H54 (cell line): ENCODE measurements at regions not wholly inside any gene's neighbourhood (a gene's known extent, or its start where the extent isn't known, plus 50 kb on each side); places are given as distances from the start of the nearest gene placed in this dataset.
A peak's percentile ranks its signal among the peaks of the same experiment; 100 is the strongest.

Experiments
- DNase-seq: peaks from one replicate; pipeline ENCODE4 v3.0.0; 2011; ENCODE audit warnings: low spot score, mixed read lengths; ENCODE audit not compliant: insufficient read length
- FAIRE-seq: peaks from 3 replicates; lab custom pipeline; 2011; peaks lifted over from hg19 to GRCh38; lab: Jason Lieb, UNC
- POLR2A ChIP-seq: IDR thresholded peaks from 2 replicates; pipeline ENCODE4 v1.6.1; 2011; ENCODE audit warnings: low read depth, mild to moderate bottlenecking, low read length

DNA sequence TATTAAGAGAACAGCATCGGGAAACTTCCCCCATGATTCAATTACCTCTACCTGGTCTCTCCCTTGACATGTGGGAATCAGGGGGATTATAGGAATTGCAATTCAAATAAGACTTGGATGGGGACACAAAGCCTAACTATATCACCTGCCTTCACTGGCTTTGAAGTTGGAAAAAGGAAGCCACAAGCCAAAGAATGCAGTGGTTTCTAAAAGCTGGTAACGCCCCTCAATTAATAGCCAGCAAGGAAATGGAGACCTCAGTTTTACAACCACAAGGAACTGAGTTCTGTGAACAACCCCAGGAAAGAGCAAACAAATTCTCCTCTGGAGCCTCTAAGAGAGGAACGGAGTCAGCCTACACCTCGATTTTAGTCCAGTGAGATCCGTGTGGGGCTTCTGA is 244.1 kb downstream of the TFAP2A start:
- DNase-seq: no peak
- no peak for TF ChIP-seq POLR2A
- FAIRE-seq: no peak

DNA sequence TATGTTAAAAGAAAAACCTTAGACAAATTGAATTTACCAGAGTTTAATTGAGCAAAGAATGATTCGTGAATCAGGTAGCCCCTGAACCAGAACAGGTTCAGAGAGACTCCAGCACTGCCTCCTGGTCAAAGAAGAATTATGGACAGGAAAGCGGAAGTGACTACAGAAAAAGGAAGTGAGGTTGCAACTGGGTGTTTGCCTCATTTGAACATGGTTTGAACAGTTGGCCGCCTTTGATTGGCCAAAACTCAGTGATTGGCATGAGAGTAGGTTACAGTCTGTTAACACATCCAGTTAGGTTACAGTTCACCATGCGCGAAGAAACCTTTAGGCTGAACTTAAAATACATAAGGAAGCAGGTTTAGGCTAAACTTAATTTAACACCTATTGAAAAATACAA is 248.8 kb downstream of the TFAP2A start:
- no peak for TF ChIP-seq POLR2A
- FAIRE-seq (no peak), DNase-seq (no peak)

DNA sequence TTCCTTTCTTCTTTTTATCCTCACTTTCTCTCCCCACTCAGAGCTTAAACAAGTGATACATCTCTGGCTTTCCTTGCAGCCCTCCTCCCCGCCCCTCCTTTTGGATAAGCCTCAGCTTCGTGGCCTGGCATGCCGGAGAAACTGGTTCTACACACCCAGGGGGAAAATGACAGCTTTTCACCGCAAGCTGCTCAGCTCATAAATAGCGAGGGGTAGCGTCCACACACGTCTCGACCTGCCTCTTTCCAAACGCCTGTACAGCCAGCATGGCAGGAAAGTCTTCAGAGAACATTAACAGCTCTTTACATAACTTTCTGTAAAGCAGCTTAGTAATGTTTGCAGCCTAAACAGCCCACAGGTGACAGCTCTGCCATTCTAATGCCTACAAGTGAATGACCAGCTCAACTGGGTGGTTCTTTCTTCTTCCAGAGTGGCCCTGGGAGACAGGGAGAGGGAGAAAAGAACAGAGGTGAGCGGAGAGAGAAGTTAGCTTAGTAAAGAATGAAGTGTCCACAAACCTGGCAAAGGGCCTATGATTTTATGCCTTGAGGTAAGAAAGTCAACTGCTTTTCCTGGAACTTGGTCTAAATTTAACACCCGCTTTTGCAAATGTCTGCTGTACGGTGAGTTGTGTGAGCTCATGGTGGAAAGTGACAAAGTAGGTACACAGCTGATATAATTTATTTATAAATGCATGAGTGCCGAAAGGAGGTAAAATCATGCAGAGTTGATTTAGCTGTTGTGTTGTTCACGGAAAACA is 251.5 kb downstream of the TFAP2A start:
- FAIRE-seq (peak; percentile 15), DNase-seq (no peak)
- TF ChIP-seq POLR2A: no peak

DNA sequence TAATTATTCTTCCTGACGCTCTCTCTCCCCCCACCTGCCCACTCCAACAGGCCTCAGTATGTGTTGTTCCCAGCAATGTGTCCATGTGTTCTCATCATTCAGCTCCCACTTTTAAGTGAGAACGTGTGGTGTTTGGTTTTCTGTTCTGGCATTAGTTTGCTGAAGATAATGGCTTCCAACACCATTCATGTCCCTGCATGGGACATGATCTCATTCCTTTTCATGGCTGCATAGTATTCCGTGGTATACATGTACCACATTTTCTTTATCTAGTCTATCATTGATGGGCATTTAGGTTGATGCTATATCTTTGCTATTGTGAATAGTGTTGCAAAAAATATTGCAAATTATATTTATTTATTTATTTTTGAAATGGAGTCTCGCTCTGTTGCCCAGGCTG is 258.0 kb downstream of the TFAP2A start:
- TF ChIP-seq POLR2A: no peak
- no peak for DNase-seq
- no peak for FAIRE-seq

DNA sequence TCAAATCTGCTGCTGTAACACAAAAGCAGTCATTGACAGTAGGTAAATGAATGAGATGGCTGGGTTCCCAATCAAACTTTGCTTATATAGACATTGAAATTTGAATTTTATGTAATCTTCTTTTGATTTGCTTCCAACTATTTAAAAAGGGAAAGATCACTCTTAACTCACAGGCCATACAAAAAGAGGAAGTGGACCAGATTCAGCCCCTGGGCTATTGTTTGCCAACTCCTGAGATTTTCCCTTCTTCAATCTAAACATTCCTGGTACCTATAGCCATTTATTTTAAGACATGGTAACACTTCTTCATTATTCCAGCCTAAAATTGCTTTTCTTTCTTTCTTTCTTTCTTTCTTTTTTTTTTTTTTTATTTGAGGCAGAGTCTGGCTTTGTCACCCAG is 260.6 kb downstream of the TFAP2A start:
- FAIRE-seq: no peak
- no peak for TF ChIP-seq POLR2A

DNA sequence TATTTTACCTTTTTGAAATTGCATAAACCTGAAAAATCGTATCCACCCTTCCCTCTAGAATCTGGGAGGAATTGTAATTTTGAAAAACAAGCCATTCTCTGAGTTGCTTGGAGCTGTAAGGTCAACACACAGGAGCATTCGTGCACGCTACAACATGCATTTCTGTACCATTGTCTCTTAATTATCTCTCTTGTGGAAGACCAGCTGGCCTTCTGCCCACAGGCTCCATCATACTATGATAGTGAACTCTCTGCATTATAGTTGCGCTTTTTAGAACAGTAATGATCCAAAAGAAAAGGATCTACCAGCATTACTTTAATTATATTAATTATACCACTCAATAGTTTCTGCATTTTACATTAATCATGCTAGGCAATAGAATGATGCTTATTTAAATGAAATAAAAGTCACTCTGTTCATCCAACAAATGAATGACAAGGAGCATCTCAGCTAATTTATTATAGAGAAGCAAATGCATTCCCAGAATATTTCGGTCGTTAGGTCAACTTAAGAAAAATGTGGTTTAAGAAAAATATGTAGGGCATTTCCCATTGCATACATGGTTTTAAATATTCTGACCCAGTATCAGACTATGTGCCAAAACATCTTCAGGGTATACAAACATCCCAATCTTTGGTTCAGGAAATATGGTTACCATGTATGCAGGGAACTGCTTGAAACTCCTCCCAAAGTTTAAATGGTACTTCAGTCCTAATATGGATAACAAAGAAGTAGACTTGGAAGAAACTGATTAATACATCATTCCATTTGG is 263.5 kb downstream of the TFAP2A start:
- no peak for TF ChIP-seq POLR2A
- DNase-seq (no peak), FAIRE-seq (peak; percentile 55)

More for the DNA sequence above, 260.6 kb downstream of the TFAP2A start:
- no peak for DNase-seq

DNA sequence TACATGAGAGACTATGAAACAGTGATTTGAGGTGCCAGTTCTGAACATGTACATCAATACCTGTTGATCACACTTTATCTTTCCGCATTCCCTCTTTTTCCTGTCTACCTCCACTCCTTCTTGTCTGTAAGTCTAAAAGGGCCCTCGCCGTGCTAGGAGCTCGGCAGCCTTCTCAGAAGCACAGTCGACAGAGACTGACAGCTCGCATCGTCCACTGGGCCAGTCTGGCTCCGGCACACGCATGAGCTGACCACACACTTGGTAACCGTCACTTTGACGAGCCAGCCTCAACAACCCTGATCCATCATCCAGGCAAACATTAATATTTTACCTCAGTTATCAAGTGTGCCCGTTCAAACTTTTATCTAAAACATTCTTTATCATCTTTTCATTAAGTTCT is 265.3 kb downstream of the TFAP2A start:
- DNase-seq: no peak
- FAIRE-seq: no peak
- TF ChIP-seq POLR2A: no peak

DNA sequence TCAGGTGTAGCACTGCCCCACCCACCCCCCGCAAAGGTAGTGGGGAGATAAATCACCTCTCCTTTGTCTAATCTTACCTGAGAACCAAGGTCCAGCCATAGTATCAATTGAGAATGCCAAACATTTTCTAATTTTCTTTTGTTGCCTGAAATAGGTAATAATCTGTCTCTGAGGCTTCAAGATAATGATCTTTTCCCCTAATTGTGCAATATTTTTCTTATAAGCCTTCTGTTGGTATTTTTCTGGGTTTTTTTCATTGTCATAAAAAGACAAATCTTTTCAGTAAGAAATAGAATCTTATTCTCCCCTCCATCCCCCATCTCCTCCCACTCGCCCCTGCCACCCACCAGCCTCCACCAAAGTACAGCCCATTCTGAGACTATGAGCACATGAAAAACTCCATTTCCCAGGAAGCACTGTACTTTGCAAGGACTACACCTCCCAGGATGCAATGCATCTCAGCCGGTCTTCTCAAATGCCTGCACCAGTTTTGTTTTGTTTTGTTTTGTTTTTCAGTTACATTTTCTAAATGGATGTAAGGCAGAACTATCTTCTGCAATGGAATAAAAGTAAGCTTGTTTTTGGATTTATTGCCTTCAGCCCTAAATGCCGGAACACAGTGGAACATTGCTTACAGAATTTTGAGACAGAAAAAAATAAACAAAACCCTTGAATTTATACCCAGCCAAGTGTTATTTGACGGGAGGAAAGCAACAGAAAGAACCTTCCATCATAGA is 268.0 kb downstream of the TFAP2A start:
- DNase-seq (peak; percentile 31), FAIRE-seq (peak; percentile 97)
- TF ChIP-seq POLR2A: no peak

DNA sequence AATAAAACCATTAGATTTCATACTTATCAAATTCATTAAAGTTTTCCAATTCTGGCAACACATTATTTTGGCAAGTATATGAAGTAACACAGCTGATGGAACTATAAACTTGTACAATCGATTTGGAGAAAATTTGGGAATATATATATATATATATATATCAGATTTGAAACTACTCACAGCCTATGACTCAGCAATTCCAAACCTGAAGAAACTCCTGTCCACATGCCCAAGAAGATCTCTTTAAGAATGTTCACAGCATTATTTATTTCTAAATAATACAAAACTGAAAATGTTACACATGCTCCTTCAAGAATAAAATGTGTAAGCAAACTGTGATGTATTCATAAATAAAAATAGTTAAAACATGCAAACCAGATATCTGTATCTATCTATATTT is 270.1 kb downstream of the TFAP2A start:
- no peak for TF ChIP-seq POLR2A
- DNase-seq (no peak), FAIRE-seq (no peak)

DNA sequence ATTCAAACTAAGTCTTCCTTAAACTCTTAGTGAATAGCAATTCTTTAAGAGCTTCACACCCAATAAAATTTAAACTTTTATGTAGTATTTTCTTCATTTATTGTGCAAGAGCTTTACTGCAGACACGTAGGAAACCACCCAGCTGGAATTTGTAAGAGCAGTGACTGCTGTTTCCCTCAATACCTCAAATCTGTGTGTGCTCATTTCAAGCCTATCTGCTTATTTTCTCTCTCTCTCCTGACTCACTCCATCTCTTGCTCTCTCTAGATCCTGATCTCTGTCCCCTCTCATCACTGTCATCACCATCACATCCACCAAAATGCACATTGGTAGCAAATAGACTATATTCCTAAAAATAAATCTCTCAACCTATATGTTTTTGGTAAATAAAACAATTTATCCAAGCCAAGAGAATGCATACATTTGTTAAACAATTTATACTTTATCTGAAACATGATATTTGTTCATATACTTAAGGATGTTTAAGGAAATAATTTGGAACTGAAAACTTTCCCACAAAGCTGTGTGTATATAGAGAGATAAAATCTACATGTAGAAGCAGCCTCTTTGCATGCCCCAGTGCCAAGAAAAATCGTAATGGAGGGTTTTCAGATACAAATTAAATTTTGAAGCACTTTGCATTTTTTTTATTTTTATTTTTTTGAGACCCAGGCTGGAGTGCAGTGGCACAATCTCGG is 273.0 kb downstream of the TFAP2A start:
- DNase-seq: no peak
- TF ChIP-seq POLR2A: no peak
- no peak for FAIRE-seq

DNA sequence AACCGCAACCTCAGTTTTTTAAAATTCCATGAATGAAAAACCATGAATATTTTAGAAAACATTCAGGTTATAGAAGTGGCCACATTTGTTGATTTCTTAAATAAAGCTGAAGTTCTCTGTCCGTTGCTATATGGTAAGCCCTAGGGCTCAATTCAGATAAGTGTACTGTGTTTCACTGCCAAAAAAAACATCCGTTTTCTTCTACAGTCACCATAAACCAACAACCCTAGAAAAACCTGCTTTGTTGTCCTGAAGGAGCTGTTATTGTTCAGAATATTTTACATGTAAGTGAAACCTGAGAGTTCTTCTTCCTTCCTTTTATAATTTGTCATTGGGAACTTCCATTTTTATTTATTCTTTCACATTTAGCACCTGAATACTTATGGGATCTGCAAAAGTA is 274.1 kb downstream of the TFAP2A start:
- TF ChIP-seq POLR2A: no peak
- FAIRE-seq: no peak
- no peak for DNase-seq

DNA sequence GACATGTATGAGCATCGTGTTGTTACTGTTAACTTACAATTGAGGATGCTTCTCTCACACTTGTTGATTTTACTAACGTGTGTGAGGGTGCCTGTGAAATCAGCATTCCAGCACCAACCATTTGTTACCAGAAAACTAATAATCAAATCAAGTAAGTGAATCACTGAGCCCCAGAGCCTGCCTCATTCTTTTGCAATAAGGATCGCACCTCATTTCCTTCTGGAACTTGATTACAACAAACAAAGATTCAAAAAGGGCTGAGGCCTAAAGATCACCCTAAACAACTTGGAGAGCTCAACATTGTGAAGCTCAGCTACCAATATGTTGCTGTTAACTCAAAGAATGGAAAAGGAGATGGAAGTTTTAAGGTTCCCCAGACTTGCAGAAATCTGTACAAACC is 274.7 kb downstream of the TFAP2A start:
- no peak for TF ChIP-seq POLR2A
- DNase-seq: no peak
- no peak for FAIRE-seq

DNA sequence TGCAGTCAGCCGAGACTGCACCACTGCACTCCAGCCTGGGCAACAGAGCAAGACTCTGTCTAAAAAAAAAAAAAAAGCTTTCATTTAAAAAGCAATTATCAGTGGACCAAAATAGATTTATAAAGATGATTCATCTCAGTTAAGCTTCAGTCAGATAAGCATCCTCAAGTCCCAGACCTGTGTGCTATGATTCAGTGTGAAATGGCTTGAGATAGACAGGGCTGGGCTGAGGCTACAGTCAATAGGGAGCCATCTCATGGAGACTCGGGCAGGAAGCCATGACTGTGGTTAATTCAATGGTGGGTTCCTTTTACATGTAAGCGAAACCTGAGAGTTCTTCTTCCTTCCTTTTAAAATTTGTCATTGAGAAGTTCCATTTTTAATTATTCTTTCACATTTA is 276.0 kb downstream of the TFAP2A start:
- no peak for TF ChIP-seq POLR2A
- DNase-seq (no peak), FAIRE-seq (no peak)
